GM21447 (cell line): ENCODE measurements at regions not wholly inside any gene's neighbourhood (a gene's known extent, or its start where the extent isn't known, plus 50 kb on each side); places are given as distances from the start of the nearest gene placed in this dataset.

ENCODE experiments used
- ATAC-seq: cut with Tn5 transposase; IDR thresholded peaks from one replicate; pipeline ENCODE4 v1.9.1; 2021; ENCODE audit not compliant: unreplicated experiment

- no peak for ATAC-seq
Measured at GRCh38 chr19:28495046-28495445, 717.9 kb downstream of the UQCRFS1 start.

DNA sequence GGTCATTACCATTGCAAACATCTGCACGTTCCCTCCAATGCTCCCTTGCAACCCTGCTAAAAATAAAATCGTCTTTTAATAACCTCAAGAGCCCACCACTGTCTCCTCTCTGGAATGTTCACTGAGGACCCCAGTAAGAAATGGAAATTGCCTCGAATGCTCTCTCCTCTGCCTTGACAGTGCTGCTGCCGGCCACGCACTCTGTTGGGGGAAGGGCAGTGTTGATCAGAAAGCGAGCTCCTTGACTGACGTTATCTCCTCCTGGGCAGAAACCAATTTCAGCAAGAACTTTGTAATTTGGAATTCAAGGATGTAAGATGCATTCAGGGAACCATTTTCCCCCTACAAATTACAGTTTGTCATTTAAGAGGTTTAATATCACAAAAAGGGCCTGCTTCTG is 718.5 kb downstream of the UQCRFS1 start:
- no peak for ATAC-seq

DNA sequence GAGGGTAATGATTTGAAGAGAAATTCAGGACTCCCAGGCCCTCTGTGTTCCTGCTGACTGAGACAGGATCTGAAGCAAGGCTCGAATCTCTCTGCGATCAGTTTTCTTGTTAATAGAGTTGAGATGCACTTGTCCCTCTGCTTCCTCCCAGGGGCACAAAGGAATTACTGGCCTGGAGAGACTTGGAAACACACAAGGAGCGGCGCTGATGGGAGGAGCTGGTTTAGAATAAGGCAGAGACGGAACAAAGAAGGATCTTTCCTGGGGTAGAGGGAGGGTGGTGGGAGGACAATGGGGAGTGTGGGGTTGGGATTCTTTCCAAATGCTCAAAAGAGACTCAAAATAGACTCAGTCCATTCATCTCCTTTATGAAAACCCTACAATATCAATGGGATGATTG is 719.1 kb downstream of the UQCRFS1 start:
- no peak for ATAC-seq

DNA sequence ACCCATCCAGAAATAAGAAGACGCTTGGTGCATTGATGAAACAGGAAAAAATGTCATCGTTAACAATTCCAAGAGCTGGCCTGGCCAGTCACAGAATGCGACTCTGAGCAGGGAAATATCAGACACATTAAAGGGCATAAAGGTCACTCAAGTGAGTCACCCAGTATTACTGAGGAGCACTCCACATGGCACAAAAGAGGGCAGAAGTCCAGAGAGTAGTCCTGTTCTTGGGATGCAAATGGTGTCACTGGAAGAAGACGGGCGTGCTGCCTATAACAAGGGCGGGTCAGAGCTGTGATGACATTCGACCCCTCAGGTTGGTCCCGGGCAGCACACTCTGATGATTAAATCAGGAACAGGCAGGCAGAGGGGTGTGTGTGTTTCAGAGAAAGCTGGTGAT is 720.3 kb downstream of the UQCRFS1 start:
- ATAC-seq = no peak

GRCh38 chr19:28492201-28492600 is 720.8 kb downstream of the UQCRFS1 start:
- no peak for ATAC-seq

DNA sequence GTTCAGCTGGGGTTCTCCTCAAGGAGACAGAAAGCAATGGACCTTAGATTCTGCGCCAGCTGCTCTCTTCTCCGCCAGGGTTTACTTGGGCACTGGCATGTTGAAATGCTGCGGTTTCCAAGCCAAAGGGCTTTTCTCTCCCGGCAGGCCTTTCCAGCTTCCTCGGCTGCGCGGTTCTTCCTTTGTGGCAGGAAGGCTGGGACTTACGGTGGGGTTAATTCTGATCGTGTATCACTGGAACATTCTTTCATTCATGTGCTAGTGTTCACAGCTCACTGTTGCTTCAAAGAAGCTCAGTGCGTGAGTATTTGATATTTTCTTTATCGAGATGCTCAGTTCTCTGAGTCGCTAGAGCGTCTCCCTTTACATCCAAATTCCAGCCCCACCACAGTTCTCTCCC is 723.2 kb downstream of the UQCRFS1 start:
- no peak for ATAC-seq

GRCh38 chr19:28489126-28489660 is 723.8 kb downstream of the UQCRFS1 start:
- ATAC-seq = no peak

GRCh38 chr19:28487999-28488398 is 725.0 kb downstream of the UQCRFS1 start:
- no peak for ATAC-seq

DNA sequence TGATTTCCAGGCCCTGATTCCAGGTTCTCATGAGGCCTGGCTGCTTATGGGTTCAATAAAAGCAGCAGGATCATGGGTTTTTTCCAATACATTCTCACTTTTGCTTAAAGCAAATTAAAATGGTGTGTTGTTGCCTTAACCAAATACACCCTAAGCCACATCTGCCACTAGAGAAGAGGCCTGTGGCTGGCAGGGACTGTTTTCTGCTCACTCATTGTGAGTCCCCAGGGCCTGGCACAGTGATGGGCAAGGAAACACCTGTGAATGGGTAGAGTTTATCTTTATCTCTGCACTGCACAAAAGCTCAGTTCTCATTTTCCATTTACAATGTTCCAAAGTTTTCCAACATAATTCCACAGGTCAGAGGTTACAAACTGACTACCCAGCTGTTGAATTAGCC is 726.0 kb downstream of the UQCRFS1 start:
- no peak for ATAC-seq

GRCh38 chr19:28486473-28486872 is 726.5 kb downstream of the UQCRFS1 start:
- ATAC-seq = no peak

DNA sequence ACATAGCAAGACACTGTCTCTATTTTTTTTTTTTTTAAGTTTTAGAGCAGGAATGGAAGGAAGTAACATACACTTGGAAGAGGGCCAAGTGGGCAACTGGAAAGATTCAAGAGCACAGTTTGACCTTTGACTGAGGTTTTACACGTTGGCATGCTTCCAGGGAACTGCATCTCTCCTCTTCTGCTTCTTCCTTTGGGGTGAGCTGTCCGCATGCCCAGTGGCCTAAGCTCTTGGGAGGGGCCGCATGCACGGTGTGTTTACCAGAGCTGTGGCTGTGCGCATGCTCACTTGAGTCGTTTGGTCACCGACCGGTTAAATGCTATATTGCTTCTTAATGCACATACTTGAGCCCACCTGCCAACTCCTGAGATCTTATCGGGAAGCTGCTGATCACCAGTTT is 727.7 kb downstream of the UQCRFS1 start:
- no peak for ATAC-seq

GRCh38 chr19:28483197-28483596 is 729.8 kb downstream of the UQCRFS1 start:
- no peak for ATAC-seq

GRCh38 chr19:28482221-28482620 is 730.7 kb downstream of the UQCRFS1 start:
- no peak for ATAC-seq

DNA sequence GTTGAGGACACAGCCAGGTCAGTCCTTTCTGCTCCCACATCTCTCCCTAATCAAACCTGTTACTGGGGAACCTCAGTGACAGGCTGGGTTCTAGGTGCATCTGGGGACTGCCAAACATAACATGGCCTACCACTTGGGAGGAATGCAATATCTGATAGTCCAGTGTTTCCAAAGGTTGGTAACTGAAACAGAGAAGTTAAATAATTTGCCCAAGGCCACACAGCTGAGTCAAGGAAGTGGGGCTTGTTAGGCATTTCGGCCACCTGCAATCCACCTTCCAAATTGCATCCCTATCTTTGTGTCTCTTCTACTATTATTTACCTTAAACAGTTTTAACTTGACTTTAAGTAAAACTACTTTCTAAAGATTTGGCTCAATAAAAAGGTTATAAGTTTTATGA is 731.3 kb downstream of the UQCRFS1 start:
- no peak for ATAC-seq

DNA sequence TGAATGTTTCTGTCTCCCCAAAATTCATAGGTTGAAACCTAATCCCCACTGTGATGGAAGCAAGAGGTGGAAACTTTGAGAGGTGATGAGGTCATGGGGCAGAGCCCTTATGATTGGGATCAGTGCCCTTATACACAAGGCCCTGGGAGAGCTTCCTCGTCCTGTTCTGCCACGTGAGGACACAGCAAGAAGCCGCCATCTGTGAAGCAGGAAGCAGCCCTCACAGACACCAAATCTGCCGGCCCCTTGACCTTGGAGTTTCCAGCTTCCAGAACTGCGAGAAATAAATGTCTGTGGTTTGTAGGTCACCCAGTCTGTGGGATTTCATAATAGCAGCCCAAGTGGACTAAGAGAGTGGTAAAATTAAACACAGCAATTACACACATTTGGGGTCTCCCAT is 737.4 kb downstream of the UQCRFS1 start:
- no peak for ATAC-seq

GRCh38 chr19:28472843-28473242 is 740.1 kb downstream of the UQCRFS1 start:
- ATAC-seq = no peak

DNA sequence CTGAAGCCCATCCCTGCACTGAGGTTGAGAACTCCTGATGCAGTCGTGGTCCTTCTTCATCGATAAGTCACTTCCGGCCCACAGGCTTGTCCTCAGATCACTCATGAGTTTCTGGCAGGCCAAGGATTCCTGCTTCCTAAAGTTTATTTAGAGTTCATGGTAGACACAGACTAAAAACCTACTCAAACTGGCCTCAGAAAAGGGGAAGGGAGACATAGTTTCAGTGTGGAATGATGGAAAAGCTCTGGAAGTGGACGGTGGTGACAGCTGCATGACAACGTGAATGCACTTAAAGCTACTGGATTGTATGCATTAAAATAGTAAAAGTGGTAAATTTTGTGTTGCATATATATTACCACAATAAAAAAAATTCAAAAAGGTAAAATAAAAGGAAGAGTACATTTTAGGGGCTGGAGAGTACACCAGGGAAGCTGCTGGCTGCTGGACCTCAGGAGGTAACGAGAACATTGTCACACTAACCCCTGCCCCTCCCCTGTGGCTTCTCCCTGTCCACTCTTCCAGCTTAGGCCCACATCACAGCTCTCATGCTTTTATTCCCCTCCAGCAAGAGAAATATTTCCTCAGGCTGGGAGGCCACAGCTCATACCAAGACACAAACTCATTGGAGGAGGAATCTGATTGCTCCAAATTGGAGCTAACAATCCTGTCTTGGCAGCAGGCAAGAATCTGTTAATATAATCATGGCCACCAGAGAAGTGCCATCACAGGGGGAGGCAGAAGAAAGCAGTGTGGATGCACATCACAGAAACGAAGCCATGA is 741.0 kb downstream of the UQCRFS1 start:
- no peak for ATAC-seq

- no peak for ATAC-seq
Measured at GRCh38 chr19:28469544-28469943, 743.4 kb downstream of the UQCRFS1 start.

DNA sequence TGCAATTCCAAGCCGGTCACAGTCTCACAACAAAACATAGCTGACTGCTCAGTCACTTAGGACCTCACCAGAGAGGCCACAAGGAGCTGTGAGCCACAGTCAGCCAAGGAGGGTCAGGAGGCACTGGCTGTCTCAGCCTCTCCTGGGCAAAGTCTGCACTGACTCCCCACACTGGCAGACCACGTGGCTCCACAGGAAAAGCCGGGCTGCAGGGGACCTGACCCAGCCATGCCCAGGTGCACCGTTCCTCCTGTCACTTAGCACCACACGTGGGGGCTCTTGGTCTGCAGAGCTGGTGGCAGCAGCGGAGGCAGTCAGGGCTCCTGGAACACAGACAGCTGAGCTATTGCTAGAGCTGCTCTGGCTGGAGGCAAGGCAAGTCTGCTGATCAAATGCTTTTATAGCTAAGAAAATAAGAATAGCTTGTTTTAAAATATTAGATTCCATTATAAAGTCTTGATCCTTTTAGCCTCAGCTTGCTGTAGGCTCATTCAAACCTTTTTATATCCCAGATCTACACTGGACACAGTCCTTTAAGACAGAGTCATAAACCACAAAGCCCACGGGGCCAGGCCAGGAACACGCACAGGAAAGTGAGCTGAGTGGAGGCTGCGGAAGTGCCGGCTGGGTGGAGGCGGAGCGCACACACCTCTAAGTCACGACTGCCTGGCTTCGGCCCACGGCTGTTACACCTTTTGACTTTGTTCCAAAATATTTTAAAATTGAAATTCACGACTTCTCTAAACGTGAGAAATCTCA is 744.1 kb downstream of the UQCRFS1 start:
- ATAC-seq = no peak

- ATAC-seq = no peak
Measured at GRCh38 chr19:28466107-28467045, 746.6 kb downstream of the UQCRFS1 start.
